ENCODE measurements at regions not wholly inside any gene's neighbourhood (a gene's known extent, or its start where the extent isn't known, plus 50 kb on each side); places are given as distances from the start of the nearest gene placed in this dataset.

DNA sequence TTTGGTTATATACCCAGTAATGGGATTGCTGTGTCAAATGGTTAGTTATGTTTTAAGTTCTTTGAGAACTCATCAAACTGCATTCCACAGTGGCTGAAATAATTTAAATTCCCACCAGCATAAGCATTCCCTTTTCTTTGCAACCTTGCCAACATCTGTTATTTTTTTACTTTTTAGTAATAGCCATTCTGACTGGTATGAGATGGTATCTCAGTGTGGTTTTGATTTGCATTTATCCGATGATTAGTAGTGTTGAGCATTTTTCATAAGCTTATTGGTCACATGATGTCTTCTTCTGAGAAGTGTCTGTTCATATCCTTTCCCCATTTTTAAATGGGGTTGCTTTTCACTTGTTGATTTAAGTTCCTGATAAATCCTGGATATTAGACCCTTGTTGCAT lies 435.7 kb upstream of the RIOK2 start:
- H4K20me1 ChIP-seq (ENCODE audit: insufficient read depth, low read length): no peaks in the 10 kb centered on the region
- BruUV-seq (replicated peaks): no TSS peak
- H3K18ac ChIP-seq (ENCODE audit: low read depth, low read length): no peak overlapping the region
- H4K8ac ChIP-seq (ENCODE audit: low read depth in 2 of 2, low read length in 2 of 2): no peak overlapping the region
- H3K36me3 ChIP-seq (ENCODE audit: control insufficient read depth, insufficient read depth, low read length): no peaks in the 10 kb centered on the region
- no CpG with 5 or more reads among the region's 1 CpG for WGBS, 2 experiments (ENCODE audit: extremely low coverage in 2 of 2, insufficient read length in 1 of 2)
- no peak overlapping the region for H2BK20ac ChIP-seq (ENCODE audit: low read depth, low read length)
- H2AFZ ChIP-seq (replicated peaks; ENCODE audit: low read length, poor library complexity): no peak overlapping the region
- dilution Hi-C loops (cut with HindIII; ENCODE audit: low sequenced_read_pairs, unreplicated experiment) (no loop called here), intact Hi-C loops (cut with micrococcal nuclease) (no loop called here), in situ Hi-C loops (cut with MboI; ENCODE audit: low sequenced_read_pairs) (no loop called here)
- H4K5ac ChIP-seq (ENCODE audit: low read depth, low read length): no peak overlapping the region
- H3K4me1 ChIP-seq (ENCODE audit: control insufficient read depth, insufficient read depth, low read length): no peaks in the 10 kb centered on the region
- H3K4me2 ChIP-seq (ENCODE audit: low read depth, low read length): no peak overlapping the region
- H3K23ac ChIP-seq (ENCODE audit: low read depth, low read length): no peak overlapping the region
- no peak overlapping the region for H4K91ac ChIP-seq (ENCODE audit: insufficient read depth, low read depth, low read length)
- ATAC-seq (ENCODE audit: low read depth) (no peak), DNase-seq (no peak)
- no peak overlapping the region for H2BK5ac ChIP-seq (ENCODE audit: low read depth, low read length, poor library complexity, severe bottlenecking)
- no peaks in the 10 kb centered on the region for H3K9me1 ChIP-seq (ENCODE audit: insufficient read depth, low read length)
- no peak overlapping the region for H3K56ac ChIP-seq (ENCODE audit: extremely low read depth, insufficient read depth, low read length)
- no peak for TF ChIP-seq NFE2L2 (IDR thresholded peaks at IDR 0.05; ENCODE audit: low read depth, low read length)
- TF ChIP-seq SMC3 (IDR thresholded peaks at IDR 0.05; ENCODE audit: low read depth, low read length): no peak
- TF ChIP-seq BHLHE40 (IDR thresholded peaks at IDR 0.05; ENCODE audit: low read depth, low read length): no peak
- TF ChIP-seq POLR2A (IDR thresholded peaks at IDR 0.05; ENCODE audit: low read depth, low read length): no peak
- no peak for TF ChIP-seq MAFK (IDR thresholded peaks at IDR 0.05; ENCODE audit: low read depth, low read length)
- TF ChIP-seq RAD21 (IDR thresholded peaks at IDR 0.05; ENCODE audit: low read length): no peak
- no peak for TF ChIP-seq CEBPB (IDR thresholded peaks at IDR 0.05; ENCODE audit: low read depth, low read length)
- TF ChIP-seq CHD1 (IDR thresholded peaks at IDR 0.05; ENCODE audit: low read depth, low read length): no peak
- TF ChIP-seq, protein P1, sequence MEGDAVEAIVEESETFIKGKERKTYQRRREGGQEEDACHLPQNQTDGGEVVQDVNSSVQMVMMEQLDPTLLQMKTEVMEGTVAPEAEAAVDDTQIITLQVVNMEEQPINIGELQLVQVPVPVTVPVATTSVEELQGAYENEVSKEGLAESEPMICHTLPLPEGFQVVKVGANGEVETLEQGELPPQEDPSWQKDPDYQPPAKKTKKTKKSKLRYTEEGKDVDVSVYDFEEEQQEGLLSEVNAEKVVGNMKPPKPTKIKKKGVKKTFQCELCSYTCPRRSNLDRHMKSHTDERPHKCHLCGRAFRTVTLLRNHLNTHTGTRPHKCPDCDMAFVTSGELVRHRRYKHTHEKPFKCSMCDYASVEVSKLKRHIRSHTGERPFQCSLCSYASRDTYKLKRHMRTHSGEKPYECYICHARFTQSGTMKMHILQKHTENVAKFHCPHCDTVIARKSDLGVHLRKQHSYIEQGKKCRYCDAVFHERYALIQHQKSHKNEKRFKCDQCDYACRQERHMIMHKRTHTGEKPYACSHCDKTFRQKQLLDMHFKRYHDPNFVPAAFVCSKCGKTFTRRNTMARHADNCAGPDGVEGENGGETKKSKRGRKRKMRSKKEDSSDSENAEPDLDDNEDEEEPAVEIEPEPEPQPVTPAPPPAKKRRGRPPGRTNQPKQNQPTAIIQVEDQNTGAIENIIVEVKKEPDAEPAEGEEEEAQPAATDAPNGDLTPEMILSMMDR (conservative IDR thresholded peaks at IDR 0.05; ENCODE audit: low read depth, low read length): no peak
- TF ChIP-seq RCOR1 (IDR thresholded peaks at IDR 0.05; ENCODE audit: insufficient replicate concordance, low read length): no peak
- TF ChIP-seq, protein P2, sequence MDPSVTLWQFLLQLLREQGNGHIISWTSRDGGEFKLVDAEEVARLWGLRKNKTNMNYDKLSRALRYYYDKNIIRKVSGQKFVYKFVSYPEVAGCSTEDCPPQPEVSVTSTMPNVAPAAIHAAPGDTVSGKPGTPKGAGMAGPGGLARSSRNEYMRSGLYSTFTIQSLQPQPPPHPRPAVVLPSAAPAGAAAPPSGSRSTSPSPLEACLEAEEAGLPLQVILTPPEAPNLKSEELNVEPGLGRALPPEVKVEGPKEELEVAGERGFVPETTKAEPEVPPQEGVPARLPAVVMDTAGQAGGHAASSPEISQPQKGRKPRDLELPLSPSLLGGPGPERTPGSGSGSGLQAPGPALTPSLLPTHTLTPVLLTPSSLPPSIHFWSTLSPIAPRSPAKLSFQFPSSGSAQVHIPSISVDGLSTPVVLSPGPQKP (IDR thresholded peaks at IDR 0.05; ENCODE audit: borderline replicate concordance, low read depth, low read length): no peak
- TF ChIP-seq, protein P3, sequence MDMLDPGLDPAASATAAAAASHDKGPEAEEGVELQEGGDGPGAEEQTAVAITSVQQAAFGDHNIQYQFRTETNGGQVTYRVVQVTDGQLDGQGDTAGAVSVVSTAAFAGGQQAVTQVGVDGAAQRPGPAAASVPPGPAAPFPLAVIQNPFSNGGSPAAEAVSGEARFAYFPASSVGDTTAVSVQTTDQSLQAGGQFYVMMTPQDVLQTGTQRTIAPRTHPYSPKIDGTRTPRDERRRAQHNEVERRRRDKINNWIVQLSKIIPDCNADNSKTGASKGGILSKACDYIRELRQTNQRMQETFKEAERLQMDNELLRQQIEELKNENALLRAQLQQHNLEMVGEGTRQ (IDR thresholded peaks at IDR 0.05; ENCODE audit: low read depth, low read length): no peak
- no peak for TF ChIP-seq MXI1 (IDR thresholded peaks at IDR 0.05; ENCODE audit: borderline replicate concordance, low read depth, low read length)
- no peak for TF ChIP-seq MAZ (IDR thresholded peaks at IDR 0.05; ENCODE audit: borderline replicate concordance, low read depth, low read length)
- TF ChIP-seq RFX5 (IDR thresholded peaks at IDR 0.05; ENCODE audit: low read depth, low read length): no peak
- no peak for TF ChIP-seq FOS (IDR thresholded peaks at IDR 0.05; ENCODE audit: low read depth, low read length)
- no peaks in the 10 kb centered on the region for H3K27me3 ChIP-seq (ENCODE audit: control insufficient read depth, insufficient read depth, low read length)
- H3K4ac ChIP-seq (ENCODE audit: low read depth, low read length): no peak overlapping the region
- H3K14ac ChIP-seq (replicated peaks; ENCODE audit: low read depth, low read length): no peak overlapping the region
- no peak overlapping the region for H2BK120ac ChIP-seq (ENCODE audit: low read depth, low read length)
- H2AK5ac ChIP-seq (ENCODE audit: low read depth, low read length): no peak overlapping the region
- POLR2A ChIA-PET (ENCODE audit: unreplicated experiment): no interaction called here
- no peak overlapping the region for H2AK9ac ChIP-seq (replicated peaks; ENCODE audit: low read depth, low read length, poor library complexity)
- CTCF ChIA-PET: interaction anchor here (1.0 kb wide), 1 partner anchor 40 kb away, joined by 3 read pairs; no protein-coding TSS in a partner anchor
- H3K9me3 ChIP-seq (ENCODE audit: control insufficient read depth, insufficient read depth, low read length): no peaks in the 10 kb centered on the region
- H3K4me3 ChIP-seq (ENCODE audit: insufficient read depth, low read depth, low read length): no peak overlapping the region
- no peak overlapping the region for H3K27ac ChIP-seq (ENCODE audit: insufficient read depth, low read length)
- H2BK15ac ChIP-seq (ENCODE audit: low read depth, low read length): no peak overlapping the region
- no peak overlapping the region for H3K9ac ChIP-seq (ENCODE audit: low read depth, low read length)
- no peaks in the 10 kb centered on the region for H3K79me1 ChIP-seq (ENCODE audit: low read depth in 1 of 2, low read length in 2 of 2)
